Left ventricle myocardium inferior (tissue), 1 donor: ENCODE measurements at regions not wholly inside any gene's neighbourhood (a gene's known extent, or its start where the extent isn't known, plus 50 kb on each side); places are given as distances from the start of the nearest gene placed in this dataset.

Experiments used
- DNase-seq: peaks from one replicate; pipeline ENCODE4 v3.0.0-alpha.2; 2020
- H3K27ac ChIP-seq: fragments of 200-600 bp; replicated peaks from 2 replicates; pipeline ENCODE4 v1.8.0; 2021
- H3K27me3 ChIP-seq: fragments of 200-600 bp; 2 replicates; pipeline ENCODE4 v1.8.0; 2021; ENCODE audit warnings: low read depth
- H3K36me3 ChIP-seq: fragments of 200-600 bp; 2 replicates; pipeline ENCODE4 v1.8.0; 2021
- H3K4me1 ChIP-seq: fragments of 200-600 bp; 2 replicates; pipeline ENCODE4 v1.8.0; 2021
- H3K4me3 ChIP-seq: fragments of 200-600 bp; 2 replicates; pipeline ENCODE4 v1.8.0; 2021; ENCODE audit warnings: mild to moderate bottlenecking, moderate library complexity
- H3K9me3 ChIP-seq: fragments of 200-600 bp; replicated peaks from 2 replicates; pipeline ENCODE4 v1.8.0; 2021
- CTCF ChIP-seq: fragments of 200-600 bp; IDR thresholded peaks from 2 replicates; pipeline ENCODE4 v1.8.0; 2021; ENCODE audit warnings: antibody characterized with exemption, mild to moderate bottlenecking, borderline replicate concordance
- intact Hi-C: fragments of 100-400 bp; cut with micrococcal nuclease; formaldehyde crosslinking; loops from one replicate; pipeline ENCODE4 v1.11.0; 2022
- donor health status: DM: no; HTN: yes; CAD: no; lungs with severe emphysema.

GRCh38 chr16:9235867-9236266 is 144.4 kb downstream of the HAPSTR1 start:
- Histone ChIP-seq H3K9me3 (peaks cover 5% of the 10 kb centered on the region), H3K27me3 (peaks cover 9% of the 10 kb centered on the region), H3K27ac (no peak overlapping the region), H3K4me3 (no peak overlapping the region), H3K36me3 (no peaks in the 10 kb centered on the region), H3K4me1 (no peaks in the 10 kb centered on the region)
- intact Hi-C loops, result no loop called here
- DNase-seq, result no peak
- no peak for TF ChIP-seq CTCF

GRCh38 chr16:9236319-9236718 is 144.9 kb downstream of the HAPSTR1 start:
- DNase-seq, result no peak
- intact Hi-C loops, result no loop called here
- Histone ChIP-seq H3K27ac (no peak overlapping the region), H3K36me3 (no peaks in the 10 kb centered on the region), H3K27me3 (peaks cover 4% of the 10 kb centered on the region), H3K4me3 (no peak overlapping the region), H3K4me1 (no peaks in the 10 kb centered on the region), H3K9me3 (peaks cover 5% of the 10 kb centered on the region)
- no peak for TF ChIP-seq CTCF

GRCh38 chr16:9238346-9238745 is 146.9 kb downstream of the HAPSTR1 start:
- no peak overlapping the region for H3K27ac ChIP-seq
- H3K4me1 ChIP-seq, result no peaks in the 10 kb centered on the region
- intact Hi-C loops, result no loop called here
- H3K36me3 ChIP-seq, result no peaks in the 10 kb centered on the region
- no peak for DNase-seq
- H3K4me3 ChIP-seq, result no peak overlapping the region
- H3K9me3 ChIP-seq, result peaks cover 5% of the 10 kb centered on the region
- no peaks in the 10 kb centered on the region for H3K27me3 ChIP-seq
- no peak for TF ChIP-seq CTCF

GRCh38 chr16:9241177-9241576 is 149.7 kb downstream of the HAPSTR1 start:
- H3K27ac ChIP-seq, result no peak overlapping the region
- intact Hi-C loops, result no loop called here
- H3K27me3 ChIP-seq, result no peaks in the 10 kb centered on the region
- H3K4me3 ChIP-seq, result no peak overlapping the region
- DNase-seq, result no peak
- H3K4me1 ChIP-seq, result no peaks in the 10 kb centered on the region
- H3K9me3 ChIP-seq, result peaks cover 5% of the 10 kb centered on the region
- H3K36me3 ChIP-seq, result no peaks in the 10 kb centered on the region
- no peak for TF ChIP-seq CTCF

- H3K9me3 ChIP-seq, result no peaks in the 10 kb centered on the region
- intact Hi-C loops, result no loop called here
- peaks cover 22% of the 10 kb centered on the region for H3K27me3 ChIP-seq
- no peak overlapping the region for H3K27ac ChIP-seq
- TF ChIP-seq CTCF, result no peak
- H3K4me3 ChIP-seq, result no peak overlapping the region
- no peaks in the 10 kb centered on the region for H3K36me3 ChIP-seq
- H3K4me1 ChIP-seq, result no peaks in the 10 kb centered on the region
- DNase-seq, result no peak
Measured at GRCh38 chr16:9248162-9248561, 156.7 kb downstream of the HAPSTR1 start.

- no peak overlapping the region for H3K27ac ChIP-seq
- no peaks in the 10 kb centered on the region for H3K36me3 ChIP-seq
- H3K4me1 ChIP-seq, result no peaks in the 10 kb centered on the region
- peaks cover 35% of the 10 kb centered on the region for H3K27me3 ChIP-seq
- no peaks in the 10 kb centered on the region for H3K9me3 ChIP-seq
- no peak for DNase-seq
- TF ChIP-seq CTCF, result no peak
- intact Hi-C loops, result no loop called here
- no peak overlapping the region for H3K4me3 ChIP-seq
Measured at GRCh38 chr16:9249534-9249933, 158.1 kb downstream of the HAPSTR1 start.
